ENCODE measurements at regions not wholly inside any gene's neighbourhood (a gene's known extent, or its start where the extent isn't known, plus 50 kb on each side); places are given as distances from the start of the nearest gene placed in this dataset.

DNA sequence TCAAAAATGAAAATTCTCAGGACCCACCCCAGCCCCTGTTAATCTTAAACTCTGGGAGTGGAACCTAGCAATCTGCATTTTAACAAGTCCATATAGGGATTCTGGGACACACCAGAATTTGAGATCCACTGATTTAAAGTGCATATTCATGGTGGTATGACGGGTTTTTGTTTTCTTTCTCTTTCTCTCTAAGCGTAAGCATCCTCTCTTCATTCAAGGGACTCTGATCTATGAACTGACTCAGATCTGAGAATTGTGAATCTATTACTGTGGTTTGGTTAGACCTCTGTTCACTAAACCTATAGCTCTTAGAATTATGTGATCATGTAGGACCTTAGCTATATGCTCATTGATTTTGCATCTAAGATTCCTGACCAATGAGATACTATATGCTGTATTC is 565.2 kb downstream of the CCDC171 start:
- TF ChIP-seq, protein P1, sequence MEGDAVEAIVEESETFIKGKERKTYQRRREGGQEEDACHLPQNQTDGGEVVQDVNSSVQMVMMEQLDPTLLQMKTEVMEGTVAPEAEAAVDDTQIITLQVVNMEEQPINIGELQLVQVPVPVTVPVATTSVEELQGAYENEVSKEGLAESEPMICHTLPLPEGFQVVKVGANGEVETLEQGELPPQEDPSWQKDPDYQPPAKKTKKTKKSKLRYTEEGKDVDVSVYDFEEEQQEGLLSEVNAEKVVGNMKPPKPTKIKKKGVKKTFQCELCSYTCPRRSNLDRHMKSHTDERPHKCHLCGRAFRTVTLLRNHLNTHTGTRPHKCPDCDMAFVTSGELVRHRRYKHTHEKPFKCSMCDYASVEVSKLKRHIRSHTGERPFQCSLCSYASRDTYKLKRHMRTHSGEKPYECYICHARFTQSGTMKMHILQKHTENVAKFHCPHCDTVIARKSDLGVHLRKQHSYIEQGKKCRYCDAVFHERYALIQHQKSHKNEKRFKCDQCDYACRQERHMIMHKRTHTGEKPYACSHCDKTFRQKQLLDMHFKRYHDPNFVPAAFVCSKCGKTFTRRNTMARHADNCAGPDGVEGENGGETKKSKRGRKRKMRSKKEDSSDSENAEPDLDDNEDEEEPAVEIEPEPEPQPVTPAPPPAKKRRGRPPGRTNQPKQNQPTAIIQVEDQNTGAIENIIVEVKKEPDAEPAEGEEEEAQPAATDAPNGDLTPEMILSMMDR (conservative IDR thresholded peaks at IDR 0.05; ENCODE audit: low read length) = no peak
- no peak for TF ChIP-seq EZH2phosphoT487 (IDR thresholded peaks at IDR 0.05; ENCODE audit: borderline replicate concordance, low read depth, low read length)
